Retinal pigment epithelial cell (primary cell): ENCODE measurements at regions not wholly inside any gene's neighbourhood (a gene's known extent, or its start where the extent isn't known, plus 50 kb on each side); places are given as distances from the start of the nearest gene placed in this dataset.

Experiments
- DNase-seq: peaks from one replicate; pipeline ENCODE4 v3.0.0-alpha.2; 2010; ENCODE audit warnings: low read depth
- H3K4me3 ChIP-seq: 2 replicates; pipeline ENCODE4 v1.5.1; 2011; ENCODE audit warnings: mild to moderate bottlenecking, low read length, control low read depth, moderate library complexity
- TF ChIP-seq, protein P1 (sequence below): conservative IDR thresholded peaks from 2 replicates; pipeline ENCODE4 v1.5.1; 2011; ENCODE audit warnings: low read depth, low read length, control low read depth, inconsistent platforms

DNA sequence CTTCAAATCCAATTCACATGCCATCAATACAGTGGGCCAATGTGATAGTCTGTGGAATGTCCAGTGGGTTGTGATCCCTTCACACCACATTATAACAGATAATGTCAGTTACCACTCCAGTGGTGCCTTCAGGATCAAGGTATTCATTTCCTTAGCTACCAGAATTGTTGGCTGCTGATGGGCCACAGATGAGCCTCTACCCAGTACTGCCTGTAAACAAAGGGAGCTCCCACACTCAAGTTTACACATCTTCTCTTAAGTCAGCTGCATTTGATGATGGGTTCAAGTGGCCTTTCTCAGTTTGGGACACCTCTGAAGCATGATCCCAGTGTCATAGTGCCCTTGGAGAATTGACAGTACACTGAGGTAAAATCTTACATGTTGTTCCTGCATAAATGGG, 477.0 kb upstream of the CD180 start:
- no peak overlapping the region for H3K4me3 ChIP-seq
- TF ChIP-seq, protein P1, sequence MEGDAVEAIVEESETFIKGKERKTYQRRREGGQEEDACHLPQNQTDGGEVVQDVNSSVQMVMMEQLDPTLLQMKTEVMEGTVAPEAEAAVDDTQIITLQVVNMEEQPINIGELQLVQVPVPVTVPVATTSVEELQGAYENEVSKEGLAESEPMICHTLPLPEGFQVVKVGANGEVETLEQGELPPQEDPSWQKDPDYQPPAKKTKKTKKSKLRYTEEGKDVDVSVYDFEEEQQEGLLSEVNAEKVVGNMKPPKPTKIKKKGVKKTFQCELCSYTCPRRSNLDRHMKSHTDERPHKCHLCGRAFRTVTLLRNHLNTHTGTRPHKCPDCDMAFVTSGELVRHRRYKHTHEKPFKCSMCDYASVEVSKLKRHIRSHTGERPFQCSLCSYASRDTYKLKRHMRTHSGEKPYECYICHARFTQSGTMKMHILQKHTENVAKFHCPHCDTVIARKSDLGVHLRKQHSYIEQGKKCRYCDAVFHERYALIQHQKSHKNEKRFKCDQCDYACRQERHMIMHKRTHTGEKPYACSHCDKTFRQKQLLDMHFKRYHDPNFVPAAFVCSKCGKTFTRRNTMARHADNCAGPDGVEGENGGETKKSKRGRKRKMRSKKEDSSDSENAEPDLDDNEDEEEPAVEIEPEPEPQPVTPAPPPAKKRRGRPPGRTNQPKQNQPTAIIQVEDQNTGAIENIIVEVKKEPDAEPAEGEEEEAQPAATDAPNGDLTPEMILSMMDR, result no peak

DNA sequence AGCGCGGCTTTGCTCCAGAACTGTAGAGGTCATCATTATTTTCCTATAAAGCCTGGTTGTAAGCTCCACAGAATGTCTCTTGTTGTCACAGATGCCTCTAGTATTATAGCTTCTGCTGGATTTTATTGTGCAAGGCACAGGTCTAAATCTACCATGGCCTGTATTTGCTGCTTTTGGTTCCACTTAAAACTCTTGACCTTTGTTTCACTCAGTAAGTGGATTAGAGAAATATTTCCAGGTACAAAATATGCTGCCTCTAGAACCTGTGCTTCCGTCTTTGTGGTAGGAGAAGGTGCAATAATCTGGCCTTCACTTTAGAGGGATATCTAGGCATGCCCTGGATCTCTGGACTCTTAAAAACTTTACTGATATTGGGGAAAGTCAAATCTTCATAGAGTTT, 476.6 kb upstream of the CD180 start:
- no peak for DNase-seq
- TF ChIP-seq, protein P1, result no peak
- H3K4me3 ChIP-seq, result no peak overlapping the region

More for the DNA sequence above, 477.0 kb upstream of the CD180 start:
- no peak for DNase-seq

DNA sequence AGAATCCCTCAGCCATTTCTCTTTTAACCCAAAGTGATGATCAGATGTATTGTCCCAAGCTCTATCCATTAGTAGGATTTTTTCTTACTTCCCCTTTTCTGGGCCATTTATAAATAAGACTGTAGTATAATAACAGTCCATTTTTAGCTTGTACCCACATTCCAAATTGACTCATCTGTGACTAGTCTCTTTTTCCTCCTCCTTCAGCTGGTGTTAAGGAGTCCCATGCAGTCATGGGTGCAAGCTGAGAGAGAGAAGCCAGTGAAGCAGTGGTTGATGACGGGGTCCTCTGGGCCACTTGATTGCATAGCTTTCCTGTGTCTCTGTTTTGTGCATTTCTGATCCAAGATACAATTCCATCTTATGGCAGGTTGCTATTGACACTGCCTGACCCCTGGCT, 476.0 kb upstream of the CD180 start:
- TF ChIP-seq, protein P1, result no peak
- H3K4me3 ChIP-seq, result no peak overlapping the region
- DNase-seq, result no peak

DNA sequence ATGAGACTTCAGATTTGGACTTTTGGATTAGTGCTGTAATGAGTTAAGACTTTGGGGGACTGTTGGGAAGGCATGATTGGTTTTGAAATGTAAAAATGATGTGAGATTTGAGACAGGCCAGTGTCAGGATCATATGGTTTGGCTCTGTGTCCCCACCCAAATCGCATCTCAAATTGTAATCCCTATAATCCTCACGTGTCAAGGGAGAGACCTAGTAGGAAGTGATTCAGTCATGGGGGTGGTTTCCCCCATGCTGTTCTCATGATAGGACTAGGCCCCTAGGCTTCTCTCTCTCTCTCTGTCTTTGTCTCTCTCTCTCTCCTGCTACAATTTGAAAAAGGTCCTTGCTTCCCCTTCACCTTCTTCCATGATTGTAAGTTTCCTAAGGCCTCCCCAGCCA, 473.3 kb upstream of the CD180 start:
- TF ChIP-seq, protein P1, result no peak
- no peak for DNase-seq
- no peak overlapping the region for H3K4me3 ChIP-seq

DNA sequence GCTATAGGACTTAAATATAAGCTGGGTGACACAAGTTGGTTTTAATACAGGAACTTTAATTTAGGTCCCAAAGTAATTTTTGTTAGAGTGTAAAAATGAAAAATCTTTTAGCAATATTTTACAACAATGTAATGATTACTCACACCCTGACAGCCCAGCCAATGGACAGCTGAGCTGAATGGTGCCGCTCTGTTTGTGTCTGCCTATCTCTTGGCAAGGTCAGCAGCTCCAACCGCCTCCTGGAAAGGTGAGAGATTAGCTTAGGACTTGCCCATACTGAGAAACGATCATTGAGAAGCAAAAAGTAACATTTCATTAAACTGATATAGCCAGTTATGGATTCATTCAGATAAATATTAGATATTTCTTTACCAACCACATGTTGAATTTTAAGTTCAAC, 463.6 kb upstream of the CD180 start:
- H3K4me3 ChIP-seq, result no peak overlapping the region
- TF ChIP-seq, protein P1, result no peak
- DNase-seq, result no peak

DNA sequence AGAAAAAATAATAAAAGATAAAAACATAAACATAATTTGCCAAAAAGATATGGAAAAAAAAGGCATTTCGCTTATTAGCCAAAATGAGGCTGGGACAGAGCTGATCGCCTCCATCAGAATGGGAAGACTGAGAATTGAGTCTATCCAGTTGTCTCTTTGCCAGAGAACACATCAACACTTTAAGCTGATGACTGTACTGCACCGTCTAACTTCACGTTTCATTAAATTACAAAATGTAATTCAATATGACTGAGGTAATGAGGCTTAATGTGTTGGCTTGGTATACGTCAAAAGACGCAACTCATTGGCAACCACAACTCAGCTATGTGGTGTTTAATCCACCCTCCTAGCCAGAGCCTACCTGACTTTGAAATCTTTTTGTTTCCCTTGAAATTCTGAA, 462.7 kb upstream of the CD180 start:
- DNase-seq, result peak; percentile 91
- TF ChIP-seq, protein P1, result no peak
- no peak overlapping the region for H3K4me3 ChIP-seq

DNA sequence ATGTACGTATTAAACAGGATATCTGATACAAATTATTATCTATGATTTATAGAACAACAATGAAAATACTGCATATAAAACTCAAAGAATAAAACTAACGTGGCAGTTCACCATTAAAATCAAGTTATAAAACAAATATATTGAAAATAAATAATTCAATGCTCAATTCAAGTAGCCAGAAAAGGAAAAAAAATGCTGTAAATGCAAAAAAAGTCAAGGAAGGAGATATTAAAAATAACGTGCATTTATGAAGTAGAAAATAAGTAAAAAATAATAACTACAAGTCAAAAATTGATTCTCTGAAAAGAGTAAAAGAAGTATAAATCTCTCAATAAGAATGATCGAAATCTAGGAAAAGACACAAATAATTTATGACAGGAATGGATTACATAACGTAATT, 460.5 kb upstream of the CD180 start:
- TF ChIP-seq, protein P1, result no peak
- DNase-seq, result no peak
- no peak overlapping the region for H3K4me3 ChIP-seq
